K562 (cell line): ENCODE measurements at regions not wholly inside any gene's neighbourhood (a gene's known extent, or its start where the extent isn't known, plus 50 kb on each side); places are given as distances from the start of the nearest gene placed in this dataset.

Experiments used
- ATAC-seq: fragments of 200-7000 bp; cut with Tn5 transposase; 3 replicates; pipeline ENCODE4 v1.9.1; 2020; ENCODE audit warnings: moderate library complexity
- BruUV-seq: library from RNA; stranded (reverse); fragments of 400-500 nt; replicated peaks from 2 replicates; lab custom pipeline; 2021; lab: Mats Ljungman, UMichigan
- CTCF ChIA-PET: fragments of 300-600 bp; formaldehyde crosslinking; extraction: SDS; loops from one replicate; lab custom pipeline; 2021; ENCODE audit warnings: low intra/inter-chr PET ratio; lab: Yijun Ruan, JAX
- POLR2A ChIA-PET: fragments of 300-600, 350-650 bp; sonication (Branson Sonifier 250); formaldehyde crosslinking; extraction: SDS; loops from one replicate; lab custom pipeline; 2021; ENCODE audit warnings: antibody characterized with exemption, inconsistent platforms; lab: Yijun Ruan, JAX
- DNase-seq, 4 experiments: peaks; one replicate each; pipeline versions ENCODE4 v3.0.0 to v3.0.0-alpha.2; 2011 to 2018; ENCODE audit warnings: low spot score in 3 of 4, mixed read lengths in 3 of 4; ENCODE audit errors: extremely low read depth in 1 of 4
- FAIRE-seq: peaks from 2 replicates; lab custom pipeline; 2011; peaks lifted over from hg19 to GRCh38; lab: Jason Lieb, UNC
- H2AFZ ChIP-seq: 2 replicates; pipeline ENCODE4 v1.6.0; 2011; ENCODE audit warnings: low read depth, low read length, control low read depth, inconsistent platforms
- H3K27ac ChIP-seq: fragments of 200-600 bp; 3 replicates; pipeline ENCODE4 v1.8.0; 2011; ENCODE audit warnings: low read depth, mild to moderate bottlenecking, control low read depth, inconsistent platforms, low read length, moderate library complexity, mixed read lengths; ENCODE audit errors: extremely low read depth
- H3K27me3 ChIP-seq, 2 experiments: fragments of 300-600 bp in 1 of 2; 2 replicates in 1 of 2; 3 replicates in 1 of 2; pipeline versions ENCODE4 v1.6.0 to v1.8.0; 2011; ENCODE audit warnings: inconsistent platforms in 2 of 2, low read length in 2 of 2, mild to moderate bottlenecking in 1 of 2, mixed read lengths in 1 of 2, moderate library complexity in 1 of 2; ENCODE audit not compliant: control insufficient read depth in 2 of 2, insufficient read depth in 2 of 2
- H3K36me3 ChIP-seq: fragments of 300-600 bp; 3 replicates; pipeline ENCODE4 v1.8.0; 2011; ENCODE audit warnings: mild to moderate bottlenecking, low read length, inconsistent platforms; ENCODE audit not compliant: control insufficient read depth, insufficient read depth
- H3K4me1 ChIP-seq, 2 experiments: fragments of 200-600 bp in 1 of 2; replicated peaks in 1 of 2; 2 replicates in 1 of 2; 3 replicates in 1 of 2; pipeline versions ENCODE4 v1.5.1 to v1.8.0; 2011; ENCODE audit warnings: inconsistent platforms in 2 of 2, low read length in 2 of 2, mild to moderate bottlenecking in 1 of 2, mixed read lengths in 1 of 2, moderate library complexity in 1 of 2; ENCODE audit not compliant: control insufficient read depth in 2 of 2, insufficient read depth in 2 of 2
- H3K4me2 ChIP-seq: 2 replicates; pipeline ENCODE4 v1.6.1; 2011; ENCODE audit warnings: low read length, control low read depth, inconsistent platforms, mixed read lengths; ENCODE audit not compliant: insufficient read depth
- H3K4me3 ChIP-seq: fragments of 200-600 bp; sonication (generic), shearing (Covaris generic); 2 replicates; pipeline ENCODE4 v1.5.1; 2016; ENCODE audit warnings: control low read depth, inconsistent platforms
- H3K79me2 ChIP-seq: fragments of 200-600 bp; 3 replicates; pipeline ENCODE4 v1.8.0; 2011; ENCODE audit warnings: low read length, inconsistent platforms; ENCODE audit not compliant: control insufficient read depth, insufficient read depth
- H3K9ac ChIP-seq, 2 experiments: 2 replicates each; pipeline versions ENCODE4 v1.6.0 to v1.6.1; 2011; ENCODE audit warnings: low read depth in 2 of 2, low read length in 2 of 2, control low read depth in 1 of 2, inconsistent platforms in 1 of 2, mild to moderate bottlenecking in 1 of 2, mixed read lengths in 1 of 2; ENCODE audit not compliant: insufficient read depth in 1 of 2
- H3K9me1 ChIP-seq: one replicate; pipeline ENCODE4 v1.6.0; 2011; ENCODE audit warnings: inconsistent platforms, mild to moderate bottlenecking, low read length, moderate library complexity; ENCODE audit not compliant: control insufficient read depth, insufficient read depth
- H3K9me3 ChIP-seq: replicated peaks from 2 replicates; pipeline ENCODE4 v1.5.1; 2011; ENCODE audit warnings: low read depth, low read length, inconsistent platforms; ENCODE audit not compliant: control insufficient read depth, insufficient read depth
- H4K20me1 ChIP-seq: replicated peaks from 2 replicates; pipeline ENCODE4 v1.6.1; 2011; ENCODE audit warnings: low read length, inconsistent platforms, mixed read lengths; ENCODE audit not compliant: control insufficient read depth, insufficient read depth
- ETV5 ChIP-seq: sonication (generic); formaldehyde crosslinking; IDR thresholded peaks from 2 replicates; pipeline ENCODE4 v1.4.0; 2020; ENCODE audit warnings: low read depth, mild to moderate bottlenecking, missing genetic modification reagents
- ETV6 ChIP-seq, 3 experiments: fragments of 150-350 bp in 1 of 3; sonication (generic) in 1 of 3; formaldehyde crosslinking in 1 of 3; IDR thresholded peaks; 2 replicates each; pipeline versions ENCODE4 v1.6.1 to v1.8.0; 2014 to 2022; ENCODE audit warnings: borderline replicate concordance in 2 of 3, low read depth in 2 of 3, antibody characterized with exemption in 1 of 3, low read length in 1 of 3, mild to moderate bottlenecking in 1 of 3, missing genetic modification reagents in 1 of 3
- NCOA6 ChIP-seq: fragments of 450-650 bp; IDR thresholded peaks from 2 replicates; pipeline ENCODE4 v1.6.1; 2017; ENCODE audit warnings: mild to moderate bottlenecking
- U2AF1 ChIP-seq: fragments of 200-400 bp; formaldehyde crosslinking; optimal IDR thresholded peaks from 2 replicates; pipeline ENCODE3; 2017; ENCODE audit warnings: mild to moderate bottlenecking, low read depth, low read length, moderate library complexity
- ZEB2 ChIP-seq: fragments of 450-650 bp; IDR thresholded peaks from 2 replicates; pipeline ENCODE4 v1.6.1; 2016
- ZNF134 ChIP-seq: fragments of 250-450 bp; sonication (Bioruptor Pico); conservative IDR thresholded peaks from 2 replicates; pipeline ENCODE4 v1.4.0; 2020
- ZNF77 ChIP-seq: fragments of 250-450 bp; sonication (Bioruptor Pico); IDR thresholded peaks from 2 replicates; pipeline ENCODE4 v1.5.0; 2020
- WGBS: fragments of 100-300 bp; shearing (Covaris generic); methylation state at CpG from one replicate; pipeline ENCODE4 v1.1.6; 2016; ENCODE audit warnings: low coverage, mixed read lengths; ENCODE audit not compliant: insufficient coverage; ENCODE audit errors: missing lambda C conversion rate; 5-methylcytosine and 5-hydroxymethylcytosine counted together
- in situ Hi-C: fragments of 300-500 bp; cut with MboI; formaldehyde crosslinking; loops from 4 replicates; pipeline ENCODE4 v1.15.0; 2018; ENCODE audit warnings: inconsistent platforms, mixed read lengths
- intact Hi-C: fragments of 100-400 bp; cut with micrococcal nuclease; formaldehyde crosslinking; loops from 2 replicates; pipeline ENCODE4 v1.14.2; 2022
- TF ChIP-seq, protein P1 (sequence below): IDR thresholded peaks from 2 replicates; pipeline ENCODE4 v1.6.1; 2011; ENCODE audit warnings: borderline replicate concordance, low read depth, mild to moderate bottlenecking, moderate library complexity, low read length; ENCODE audit not compliant: insufficient read depth, poor library complexity, severe bottlenecking
- TF ChIP-seq, protein P2 (sequence below), 2 experiments: fragments of 450-650 bp in 1 of 2; sonication (generic) in 1 of 2; formaldehyde crosslinking in 1 of 2; IDR thresholded peaks in 1 of 2; conservative IDR thresholded peaks in 1 of 2; 2 replicates each; pipeline versions ENCODE4 v1.6.1 to v1.8.1; 2016 to 2023; ENCODE audit warnings: mild to moderate bottlenecking in 2 of 2, moderate library complexity in 2 of 2, inconsistent platforms in 1 of 2, missing genetic modification reagents in 1 of 2

DNA sequence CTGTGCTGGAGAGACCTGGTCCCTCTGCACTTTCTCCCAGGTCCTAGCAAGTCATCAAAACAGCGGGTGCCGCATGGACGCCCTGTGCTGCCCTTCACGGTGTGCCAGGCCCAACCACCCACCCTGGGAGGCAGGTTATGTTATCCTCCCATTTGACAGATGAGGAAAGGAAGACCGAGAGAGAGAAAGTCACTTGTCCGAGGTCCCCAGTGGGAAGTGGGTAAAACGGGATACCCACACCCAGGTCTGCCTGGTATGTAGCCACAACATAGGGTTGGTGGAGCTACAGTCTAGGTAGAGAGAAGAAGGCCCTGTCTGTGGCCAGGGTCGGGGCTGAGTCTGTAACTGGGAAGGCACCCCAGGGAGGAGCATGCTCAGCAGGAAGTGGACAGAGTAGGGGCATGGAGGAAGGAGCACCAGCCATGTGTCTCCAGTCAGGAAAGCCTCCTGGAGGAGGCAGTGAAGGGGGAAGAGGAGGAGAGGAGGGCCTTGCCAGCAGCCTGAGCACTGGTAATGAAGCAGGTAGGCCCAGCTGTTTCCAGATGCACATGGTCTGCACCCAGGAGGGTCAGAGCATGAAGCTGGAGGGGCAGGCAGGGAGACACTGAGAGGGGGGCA is 98.4 kb downstream of the ZFP36L2 start:
- no peak for DNase-seq
- no peak overlapping the region for H2AFZ ChIP-seq
- H3K79me2 ChIP-seq, result no peaks in the 10 kb centered on the region
- H3K4me1 ChIP-seq, result peaks cover 18 to 39% of the 10 kb centered on the region in 2 experiments; a peak in 4 of 5 replicates
- no peaks in the 10 kb centered on the region for H3K36me3 ChIP-seq
- no peak for ATAC-seq
- ChIA-PET POLR2A (interaction anchor here (0.6 to 1.4 kb wide), 4 partner anchors 56 to 117 kb away, joined by 3 read pairs; no protein-coding TSS in a partner anchor), CTCF (no interaction called here)
- in situ Hi-C loops, result loop anchor here (5.0 to 25.0 kb wide), 2 partner anchors 104 to 291 kb away; no protein-coding TSS in a partner anchor
- peaks cover 5% of the 10 kb centered on the region for H3K9me1 ChIP-seq
- no peaks in the 10 kb centered on the region for H4K20me1 ChIP-seq
- no peaks in the 10 kb centered on the region for H3K9me3 ChIP-seq
- WGBS, result 74% methylated on average over 8 of the region's 8 CpGs
- H3K9ac ChIP-seq, result peak overlapping the region in 1 of 2 experiments; percentile 66; a peak in 2 of 4 replicates
- no TSS peak for BruUV-seq
- H3K4me2 ChIP-seq, result no peak overlapping the region
- no peaks in the 10 kb centered on the region for H3K27me3 ChIP-seq
- TF ChIP-seq ZNF77 (CRISPR knock-in tag) (no peak), U2AF1 (no peak)
- TF ChIP-seq, all 486 proteins: peak for 0
- H3K4me3 ChIP-seq, result no peak overlapping the region
- intact Hi-C loops, result loop anchor here (2.0 to 5.0 kb wide), 2 partner anchors 106 to 181 kb away; no protein-coding TSS in a partner anchor
- no peak overlapping the region for H3K27ac ChIP-seq
- no peak for FAIRE-seq

DNA sequence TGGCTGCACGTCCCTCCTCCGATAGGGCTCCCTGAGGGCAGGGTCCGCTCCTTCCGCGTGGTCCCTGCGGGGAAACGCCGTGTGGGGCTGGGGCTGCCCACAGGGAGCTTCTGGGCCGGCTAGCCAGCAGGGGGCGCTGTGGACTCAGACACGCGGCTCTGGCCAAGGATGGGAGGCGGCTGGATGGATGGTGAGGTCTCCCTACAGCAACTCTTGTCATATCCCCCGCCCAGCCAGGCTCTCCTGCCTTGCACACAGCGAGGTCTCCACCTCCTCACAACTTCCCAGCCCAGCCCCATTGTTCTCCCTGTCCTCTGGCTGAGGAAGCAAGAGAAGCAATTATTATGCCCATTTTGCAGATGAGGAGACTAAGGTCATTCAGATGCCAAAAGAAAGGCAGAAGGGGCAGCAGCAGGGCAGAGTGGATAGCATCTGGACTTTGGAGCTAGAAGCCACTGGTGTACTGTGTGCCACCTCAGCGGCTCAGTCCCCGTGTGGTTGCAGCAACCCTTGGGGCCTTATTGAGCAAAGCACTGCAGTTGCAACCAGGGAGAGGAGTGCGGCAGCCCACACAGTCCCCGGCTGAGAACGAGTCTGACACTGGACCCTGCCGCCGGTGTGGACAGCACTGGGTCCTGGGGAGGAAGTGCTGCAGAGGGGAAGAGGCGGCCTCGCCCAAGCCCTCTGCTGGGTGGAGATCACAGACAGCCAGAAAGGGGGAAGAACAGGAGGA is 99.0 kb downstream of the ZFP36L2 start:
- FAIRE-seq (no peak), DNase-seq (peak; percentile 76 to 82 (median 77)), ATAC-seq (peak; percentile 77)
- in situ Hi-C loops (loop anchor here (5.0 to 25.0 kb wide), 2 partner anchors 105 to 290 kb away; no protein-coding TSS in a partner anchor), intact Hi-C loops (loop anchor here (2.0 to 5.0 kb wide), 2 partner anchors 105 to 181 kb away; no protein-coding TSS in a partner anchor)
- Histone ChIP-seq H3K9ac (peak overlapping the region in 1 of 2 experiments; percentile 66; a peak in 2 of 4 replicates), H3K27me3 (no peaks in the 10 kb centered on the region), H3K27ac (no peak overlapping the region), H3K9me3 (no peaks in the 10 kb centered on the region), H3K9me1 (peaks cover 5% of the 10 kb centered on the region), H3K4me3 (no peak overlapping the region), H4K20me1 (no peaks in the 10 kb centered on the region), H2AFZ (no peak overlapping the region), H3K4me2 (no peak overlapping the region), H3K4me1 (peaks cover 18 to 36% of the 10 kb centered on the region in 2 experiments; a peak in 4 of 5 replicates), H3K36me3 (no peaks in the 10 kb centered on the region), H3K79me2 (no peaks in the 10 kb centered on the region)
- ChIA-PET CTCF (no interaction called here), POLR2A (interaction anchor here (0.6 to 0.9 kb wide), 3 partner anchors 95 to 102 kb away, joined by 3 to 6 read pairs (median 3); partner anchors contain the start of gene ZFP36L2)
- BruUV-seq, result no TSS peak
- 49% methylated on average over 11 of the region's 24 CpGs for WGBS
- TF ChIP-seq ETV5 (CRISPR knock-in tag), result no peak
- no peak for TF ChIP-seq ETV6 (IDR thresholded peaks at IDR 0.05; ENCODE audit: borderline replicate concordance in 1 of 2, low read depth in 2 of 2, low read length in 1 of 2)
- 0 out of 2 replicates have a peak, but pooled peaks have one; percentile 38 for TF ChIP-seq ETV6 (CRISPR knock-in tag; IDR thresholded peaks at IDR 0.05; ENCODE audit: borderline replicate concordance)
- no peak for TF ChIP-seq ZEB2
- TF ChIP-seq ZNF134 (CRISPR knock-in tag), result no peak
- TF ChIP-seq, protein P1, sequence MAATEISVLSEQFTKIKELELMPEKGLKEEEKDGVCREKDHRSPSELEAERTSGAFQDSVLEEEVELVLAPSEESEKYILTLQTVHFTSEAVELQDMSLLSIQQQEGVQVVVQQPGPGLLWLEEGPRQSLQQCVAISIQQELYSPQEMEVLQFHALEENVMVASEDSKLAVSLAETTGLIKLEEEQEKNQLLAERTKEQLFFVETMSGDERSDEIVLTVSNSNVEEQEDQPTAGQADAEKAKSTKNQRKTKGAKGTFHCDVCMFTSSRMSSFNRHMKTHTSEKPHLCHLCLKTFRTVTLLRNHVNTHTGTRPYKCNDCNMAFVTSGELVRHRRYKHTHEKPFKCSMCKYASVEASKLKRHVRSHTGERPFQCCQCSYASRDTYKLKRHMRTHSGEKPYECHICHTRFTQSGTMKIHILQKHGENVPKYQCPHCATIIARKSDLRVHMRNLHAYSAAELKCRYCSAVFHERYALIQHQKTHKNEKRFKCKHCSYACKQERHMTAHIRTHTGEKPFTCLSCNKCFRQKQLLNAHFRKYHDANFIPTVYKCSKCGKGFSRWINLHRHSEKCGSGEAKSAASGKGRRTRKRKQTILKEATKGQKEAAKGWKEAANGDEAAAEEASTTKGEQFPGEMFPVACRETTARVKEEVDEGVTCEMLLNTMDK, result peak; percentile 21
- TF ChIP-seq NCOA6, result no peak
- TF ChIP-seq, protein P2, sequence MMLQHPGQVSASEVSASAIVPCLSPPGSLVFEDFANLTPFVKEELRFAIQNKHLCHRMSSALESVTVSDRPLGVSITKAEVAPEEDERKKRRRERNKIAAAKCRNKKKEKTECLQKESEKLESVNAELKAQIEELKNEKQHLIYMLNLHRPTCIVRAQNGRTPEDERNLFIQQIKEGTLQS (IDR thresholded peaks at IDR 0.05), result no peak
- TF ChIP-seq, protein P2 (CRISPR knock-in tag; conservative IDR thresholded peaks at IDR 0.05), result no peak
